ENCODE measurements at regions not wholly inside any gene's neighbourhood (a gene's known extent, or its start where the extent isn't known, plus 50 kb on each side); places are given as distances from the start of the nearest gene placed in this dataset.
A peak's percentile ranks its signal among the peaks of the same experiment; 100 is the strongest.

DNA sequence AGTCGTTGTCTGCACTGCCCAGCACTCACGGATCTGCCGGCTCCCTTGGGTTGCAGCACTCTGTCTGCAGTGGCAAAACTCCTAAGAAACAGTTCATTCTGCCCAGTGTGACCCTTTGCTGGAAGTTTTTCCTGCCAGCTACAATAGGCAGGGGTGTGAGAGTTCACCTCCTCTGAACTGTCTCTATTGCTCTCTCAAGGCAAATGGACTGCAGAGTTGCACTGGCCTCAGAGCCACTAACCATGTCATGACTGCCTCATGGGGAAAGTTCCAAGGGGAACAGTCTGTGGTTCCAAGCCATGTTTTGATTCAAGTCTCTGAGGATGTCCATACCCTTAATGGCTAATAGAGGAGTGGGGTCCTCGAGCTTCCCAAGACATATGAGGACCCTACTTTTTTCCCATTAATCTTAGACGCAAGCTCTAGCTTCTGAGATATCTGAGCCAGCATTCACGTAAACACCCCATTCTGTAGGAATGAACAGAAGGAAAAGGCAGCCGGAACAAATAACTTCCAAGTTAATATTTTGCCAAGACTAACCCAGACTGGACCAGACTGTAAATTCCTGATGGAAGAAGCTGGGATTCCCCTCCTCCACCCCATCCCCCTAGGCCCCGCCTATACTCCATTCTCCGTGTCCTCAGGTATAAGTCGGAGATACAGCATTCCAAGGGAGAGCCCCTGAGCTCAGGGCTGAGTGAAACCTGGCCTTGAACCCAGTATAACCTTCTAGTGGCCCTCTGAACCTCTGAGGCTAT lies 93.8 kb upstream of the AKT3 start:
- Histone ChIP-seq H3K4me1 (ENCODE audit: control insufficient read depth, insufficient read depth, low read length) (no peaks in the 10 kb centered on the region), H4K91ac (ENCODE audit: insufficient read depth, low read depth, low read length) (no peak overlapping the region), H2BK20ac (ENCODE audit: low read depth, low read length) (no peak overlapping the region), H3K9me3 (ENCODE audit: control insufficient read depth, insufficient read depth, low read length) (no peaks in the 10 kb centered on the region), H2AK5ac (ENCODE audit: low read depth, low read length) (no peak overlapping the region), H3K79me1 (ENCODE audit: low read depth in 1 of 2, low read length in 2 of 2) (no peaks in the 10 kb centered on the region), H4K8ac (ENCODE audit: low read depth in 2 of 2, low read length in 2 of 2) (no peak overlapping the region), H3K36me3 (ENCODE audit: control insufficient read depth, insufficient read depth, low read length) (no peaks in the 10 kb centered on the region), H3K9me1 (ENCODE audit: insufficient read depth, low read length) (no peaks in the 10 kb centered on the region; the same call in 1 of the 2 replicates), H3K9ac (ENCODE audit: low read depth, low read length) (no peak overlapping the region), H3K27ac (ENCODE audit: insufficient read depth, low read length) (no peak overlapping the region), H3K56ac (ENCODE audit: extremely low read depth, insufficient read depth, low read length) (no peak overlapping the region), H3K4ac (ENCODE audit: low read depth, low read length) (no peak overlapping the region), H3K4me2 (ENCODE audit: low read depth, low read length) (no peak overlapping the region), H2AK9ac (replicated peaks; ENCODE audit: low read depth, low read length, poor library complexity) (no peak overlapping the region), H3K4me3 (ENCODE audit: insufficient read depth, low read depth, low read length) (no peak overlapping the region), H3K23ac (ENCODE audit: low read depth, low read length) (no peak overlapping the region), H3K27me3 (ENCODE audit: control insufficient read depth, insufficient read depth, low read length) (no peaks in the 10 kb centered on the region; the same call in 1 of the 2 replicates), H4K20me1 (ENCODE audit: insufficient read depth, low read length) (no peaks in the 10 kb centered on the region), H2BK15ac (ENCODE audit: low read depth, low read length) (no peak overlapping the region), H2AFZ (replicated peaks; ENCODE audit: low read length, poor library complexity) (peak overlapping the region; percentile 12), H3K14ac (replicated peaks; ENCODE audit: low read depth, low read length) (no peak overlapping the region), H2BK120ac (ENCODE audit: low read depth, low read length) (no peak overlapping the region), H2BK5ac (ENCODE audit: low read depth, low read length, poor library complexity, severe bottlenecking) (no peak overlapping the region), H4K5ac (ENCODE audit: low read depth, low read length) (no peak overlapping the region), H3K18ac (ENCODE audit: low read depth, low read length) (no peak overlapping the region)
- intact Hi-C loops (cut with micrococcal nuclease) (no loop called here), in situ Hi-C loops (cut with MboI; ENCODE audit: low sequenced_read_pairs) (no loop called here), dilution Hi-C loops (cut with HindIII; ENCODE audit: low sequenced_read_pairs, unreplicated experiment) (no loop called here)
- no CpG with 5 or more reads among the region's 10 CpGs for WGBS, 2 experiments (ENCODE audit: extremely low coverage in 2 of 2, insufficient read length in 1 of 2)
- ATAC-seq (ENCODE audit: low read depth) (no peak), DNase-seq (no peak)
- POLR2A ChIA-PET (ENCODE audit: unreplicated experiment): no interaction called here
- no peak for TF ChIP-seq FOS (IDR thresholded peaks at IDR 0.05; ENCODE audit: low read depth, low read length)
- CTCF ChIA-PET: no interaction called here
- no TSS peak for BruUV-seq (replicated peaks)
